Ovary (tissue), 3 donors: ENCODE measurements at regions not wholly inside any gene's neighbourhood (a gene's known extent, or its start where the extent isn't known, plus 50 kb on each side); places are given as distances from the start of the nearest gene placed in this dataset.

Source experiments
- POLR2A ChIP-seq: fragments of 450-650 bp; IDR thresholded peaks from one replicate; pipeline ENCODE4 v1.6.1; 2017; ENCODE audit warnings: antibody characterized with exemption, mild to moderate bottlenecking, moderate library complexity
- TF ChIP-seq, protein P1 (sequence below), 3 donors: fragments of 450-650 bp in 2 of 3; fragments of 200-600 bp in 1 of 3; IDR thresholded peaks; one replicate each; pipeline versions ENCODE4 v1.5.1 to v1.8.0; 2016 to 2022; ENCODE audit warnings: antibody characterized with exemption in 3 of 3, mild to moderate bottlenecking in 1 of 3
- donor health status: DM: no; HTN: no; CAD: no.

DNA sequence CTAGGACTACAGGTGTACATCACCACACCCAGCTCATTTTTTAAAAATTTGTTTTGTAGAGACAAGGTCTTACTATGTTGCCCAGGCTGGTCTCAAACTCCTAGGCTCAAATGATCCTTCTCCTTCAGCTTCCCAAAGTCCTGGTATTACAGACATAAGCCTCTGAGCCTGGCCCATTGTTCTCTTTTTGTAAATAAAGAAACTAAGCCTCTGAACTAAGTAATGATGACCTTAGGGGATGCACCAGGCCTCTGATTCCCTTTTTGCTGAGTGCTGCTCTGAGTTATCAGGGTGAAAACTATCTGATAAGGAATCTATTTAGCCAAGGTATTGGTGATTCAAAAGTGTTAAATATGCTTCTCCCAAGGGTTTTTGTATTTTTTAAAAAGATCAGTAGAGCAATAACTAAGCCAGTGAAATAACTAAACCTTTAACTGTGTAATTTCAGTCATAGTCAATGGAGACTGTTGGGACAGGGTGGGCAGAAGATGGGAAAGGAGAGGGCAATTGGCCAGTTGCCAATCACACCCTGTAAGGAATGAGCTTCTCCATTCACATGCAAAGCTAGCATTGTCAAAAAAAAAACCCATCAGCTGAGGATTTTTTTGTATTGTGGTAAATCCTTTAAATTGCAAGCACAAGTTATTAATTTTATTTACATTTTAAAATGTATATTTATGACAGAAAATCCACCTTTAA is 194.8 kb upstream of the PFN2 start:
- no peak for TF ChIP-seq POLR2A
- TF ChIP-seq, protein P1, sequence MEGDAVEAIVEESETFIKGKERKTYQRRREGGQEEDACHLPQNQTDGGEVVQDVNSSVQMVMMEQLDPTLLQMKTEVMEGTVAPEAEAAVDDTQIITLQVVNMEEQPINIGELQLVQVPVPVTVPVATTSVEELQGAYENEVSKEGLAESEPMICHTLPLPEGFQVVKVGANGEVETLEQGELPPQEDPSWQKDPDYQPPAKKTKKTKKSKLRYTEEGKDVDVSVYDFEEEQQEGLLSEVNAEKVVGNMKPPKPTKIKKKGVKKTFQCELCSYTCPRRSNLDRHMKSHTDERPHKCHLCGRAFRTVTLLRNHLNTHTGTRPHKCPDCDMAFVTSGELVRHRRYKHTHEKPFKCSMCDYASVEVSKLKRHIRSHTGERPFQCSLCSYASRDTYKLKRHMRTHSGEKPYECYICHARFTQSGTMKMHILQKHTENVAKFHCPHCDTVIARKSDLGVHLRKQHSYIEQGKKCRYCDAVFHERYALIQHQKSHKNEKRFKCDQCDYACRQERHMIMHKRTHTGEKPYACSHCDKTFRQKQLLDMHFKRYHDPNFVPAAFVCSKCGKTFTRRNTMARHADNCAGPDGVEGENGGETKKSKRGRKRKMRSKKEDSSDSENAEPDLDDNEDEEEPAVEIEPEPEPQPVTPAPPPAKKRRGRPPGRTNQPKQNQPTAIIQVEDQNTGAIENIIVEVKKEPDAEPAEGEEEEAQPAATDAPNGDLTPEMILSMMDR (IDR thresholded peaks at IDR 0.05): no peak
